ENCODE measurements at regions not wholly inside any gene's neighbourhood (a gene's known extent, or its start where the extent isn't known, plus 50 kb on each side); places are given as distances from the start of the nearest gene placed in this dataset.

- peaks cover 39% of the 10 kb centered on the region for H3K27me3 Mint-ChIP-seq
- H3K4me3 Mint-ChIP-seq (ENCODE audit: low read depth), result no peak overlapping the region
- no peak for DNase-seq (ENCODE audit: low spot score, unreplicated experiment)
- no peak for TF ChIP-seq CTCF (IDR thresholded peaks at IDR 0.05; ENCODE audit: unreplicated experiment)
- H3K9me3 Mint-ChIP-seq (ENCODE audit: low read depth), result no peaks in the 10 kb centered on the region
- H3K36me3 Mint-ChIP-seq (ENCODE audit: insufficient read depth), result no peaks in the 10 kb centered on the region
- no peak overlapping the region for H3K27ac Mint-ChIP-seq
- H3K4me1 Mint-ChIP-seq (ENCODE audit: low read depth), result no peaks in the 10 kb centered on the region
Measured at GRCh38 chr11:45565446-45565988, 99.9 kb downstream of the CHST1 start.

- H3K36me3 Mint-ChIP-seq (ENCODE audit: insufficient read depth), result no peaks in the 10 kb centered on the region
- no peak for TF ChIP-seq CTCF (IDR thresholded peaks at IDR 0.05; ENCODE audit: unreplicated experiment)
- H3K4me1 Mint-ChIP-seq (ENCODE audit: low read depth), result no peaks in the 10 kb centered on the region
- H3K27ac Mint-ChIP-seq, result no peak overlapping the region
- H3K27me3 Mint-ChIP-seq, result peaks cover 32% of the 10 kb centered on the region
- no peak for DNase-seq (ENCODE audit: low spot score, unreplicated experiment)
- no peak overlapping the region for H3K4me3 Mint-ChIP-seq (ENCODE audit: low read depth)
- no peaks in the 10 kb centered on the region for H3K9me3 Mint-ChIP-seq (ENCODE audit: low read depth)
Measured at GRCh38 chr11:45563810-45564209, 101.6 kb downstream of the CHST1 start.

GRCh38 chr11:45563171-45563570 lies 102.3 kb downstream of the CHST1 start:
- DNase-seq (ENCODE audit: low spot score, unreplicated experiment), result no peak
- no peak overlapping the region for H3K27ac Mint-ChIP-seq
- TF ChIP-seq CTCF (IDR thresholded peaks at IDR 0.05; ENCODE audit: unreplicated experiment), result no peak
- no peaks in the 10 kb centered on the region for H3K9me3 Mint-ChIP-seq (ENCODE audit: low read depth)
- no peak overlapping the region for H3K4me3 Mint-ChIP-seq (ENCODE audit: low read depth)
- H3K27me3 Mint-ChIP-seq, result peaks cover 29% of the 10 kb centered on the region
- H3K4me1 Mint-ChIP-seq (ENCODE audit: low read depth), result no peaks in the 10 kb centered on the region
- H3K36me3 Mint-ChIP-seq (ENCODE audit: insufficient read depth), result no peaks in the 10 kb centered on the region

- H3K27me3 Mint-ChIP-seq, result peaks cover 31% of the 10 kb centered on the region
- no peak overlapping the region for H3K27ac Mint-ChIP-seq
- no peaks in the 10 kb centered on the region for H3K9me3 Mint-ChIP-seq (ENCODE audit: low read depth)
- no peak for DNase-seq (ENCODE audit: low spot score, unreplicated experiment)
- H3K4me3 Mint-ChIP-seq (ENCODE audit: low read depth), result no peak overlapping the region
- no peaks in the 10 kb centered on the region for H3K36me3 Mint-ChIP-seq (ENCODE audit: insufficient read depth)
- no peaks in the 10 kb centered on the region for H3K4me1 Mint-ChIP-seq (ENCODE audit: low read depth)
- no peak for TF ChIP-seq CTCF (IDR thresholded peaks at IDR 0.05; ENCODE audit: unreplicated experiment)
Measured at GRCh38 chr11:45560913-45561281, 104.5 kb downstream of the CHST1 start.

- H3K4me1 Mint-ChIP-seq (ENCODE audit: low read depth), result no peaks in the 10 kb centered on the region
- no peak overlapping the region for H3K27ac Mint-ChIP-seq
- H3K9me3 Mint-ChIP-seq (ENCODE audit: low read depth), result no peaks in the 10 kb centered on the region
- no peak for TF ChIP-seq CTCF (IDR thresholded peaks at IDR 0.05; ENCODE audit: unreplicated experiment)
- H3K36me3 Mint-ChIP-seq (ENCODE audit: insufficient read depth), result no peaks in the 10 kb centered on the region
- no peak for DNase-seq (ENCODE audit: low spot score, unreplicated experiment)
- no peak overlapping the region for H3K4me3 Mint-ChIP-seq (ENCODE audit: low read depth)
- H3K27me3 Mint-ChIP-seq, result peaks cover 32% of the 10 kb centered on the region
Measured at GRCh38 chr11:45560155-45560912, 105.1 kb downstream of the CHST1 start.
